K562 (cell line): ENCODE measurements at regions not wholly inside any gene's neighbourhood (a gene's known extent, or its start where the extent isn't known, plus 50 kb on each side); places are given as distances from the start of the nearest gene placed in this dataset.
A peak's percentile ranks its signal among the peaks of the same experiment; 100 is the strongest.

Experiments used
- ATAC-seq: fragments of 200-7000 bp; cut with Tn5 transposase; 3 replicates; pipeline ENCODE4 v1.9.1; 2020; ENCODE audit warnings: moderate library complexity
- BruUV-seq: library from RNA; stranded (reverse); fragments of 400-500 nt; replicated peaks from 2 replicates; lab custom pipeline; 2021; lab: Mats Ljungman, UMichigan
- CTCF ChIA-PET: fragments of 300-600 bp; formaldehyde crosslinking; extraction: SDS; loops from one replicate; lab custom pipeline; 2021; ENCODE audit warnings: low intra/inter-chr PET ratio; lab: Yijun Ruan, JAX
- POLR2A ChIA-PET: fragments of 300-600, 350-650 bp; sonication (Branson Sonifier 250); formaldehyde crosslinking; extraction: SDS; loops from one replicate; lab custom pipeline; 2021; ENCODE audit warnings: antibody characterized with exemption, inconsistent platforms; lab: Yijun Ruan, JAX
- DNase-seq, 4 experiments: peaks; one replicate each; pipeline versions ENCODE4 v3.0.0 to v3.0.0-alpha.2; 2011 to 2018; ENCODE audit warnings: low spot score in 3 of 4, mixed read lengths in 3 of 4; ENCODE audit errors: extremely low read depth in 1 of 4
- FAIRE-seq: peaks from 2 replicates; lab custom pipeline; 2011; peaks lifted over from hg19 to GRCh38; lab: Jason Lieb, UNC
- H2AFZ ChIP-seq: 2 replicates; pipeline ENCODE4 v1.6.0; 2011; ENCODE audit warnings: low read depth, low read length, control low read depth, inconsistent platforms
- H3K27ac ChIP-seq: fragments of 200-600 bp; 3 replicates; pipeline ENCODE4 v1.8.0; 2011; ENCODE audit warnings: low read depth, mild to moderate bottlenecking, control low read depth, inconsistent platforms, low read length, moderate library complexity, mixed read lengths; ENCODE audit errors: extremely low read depth
- H3K27me3 ChIP-seq, 2 experiments: fragments of 300-600 bp in 1 of 2; 2 replicates in 1 of 2; 3 replicates in 1 of 2; pipeline versions ENCODE4 v1.6.0 to v1.8.0; 2011; ENCODE audit warnings: inconsistent platforms in 2 of 2, low read length in 2 of 2, mild to moderate bottlenecking in 1 of 2, mixed read lengths in 1 of 2, moderate library complexity in 1 of 2; ENCODE audit not compliant: control insufficient read depth in 2 of 2, insufficient read depth in 2 of 2
- H3K36me3 ChIP-seq: fragments of 300-600 bp; 3 replicates; pipeline ENCODE4 v1.8.0; 2011; ENCODE audit warnings: mild to moderate bottlenecking, low read length, inconsistent platforms; ENCODE audit not compliant: control insufficient read depth, insufficient read depth
- H3K4me1 ChIP-seq, 2 experiments: fragments of 200-600 bp in 1 of 2; replicated peaks in 1 of 2; 2 replicates in 1 of 2; 3 replicates in 1 of 2; pipeline versions ENCODE4 v1.5.1 to v1.8.0; 2011; ENCODE audit warnings: inconsistent platforms in 2 of 2, low read length in 2 of 2, mild to moderate bottlenecking in 1 of 2, mixed read lengths in 1 of 2, moderate library complexity in 1 of 2; ENCODE audit not compliant: control insufficient read depth in 2 of 2, insufficient read depth in 2 of 2
- H3K4me2 ChIP-seq: 2 replicates; pipeline ENCODE4 v1.6.1; 2011; ENCODE audit warnings: low read length, control low read depth, inconsistent platforms, mixed read lengths; ENCODE audit not compliant: insufficient read depth
- H3K4me3 ChIP-seq: fragments of 200-600 bp; sonication (generic), shearing (Covaris generic); 2 replicates; pipeline ENCODE4 v1.5.1; 2016; ENCODE audit warnings: control low read depth, inconsistent platforms
- H3K79me2 ChIP-seq: fragments of 200-600 bp; 3 replicates; pipeline ENCODE4 v1.8.0; 2011; ENCODE audit warnings: low read length, inconsistent platforms; ENCODE audit not compliant: control insufficient read depth, insufficient read depth
- H3K9ac ChIP-seq, 2 experiments: 2 replicates each; pipeline versions ENCODE4 v1.6.0 to v1.6.1; 2011; ENCODE audit warnings: low read depth in 2 of 2, low read length in 2 of 2, control low read depth in 1 of 2, inconsistent platforms in 1 of 2, mild to moderate bottlenecking in 1 of 2, mixed read lengths in 1 of 2; ENCODE audit not compliant: insufficient read depth in 1 of 2
- H3K9me1 ChIP-seq: one replicate; pipeline ENCODE4 v1.6.0; 2011; ENCODE audit warnings: inconsistent platforms, mild to moderate bottlenecking, low read length, moderate library complexity; ENCODE audit not compliant: control insufficient read depth, insufficient read depth
- H3K9me3 ChIP-seq: replicated peaks from 2 replicates; pipeline ENCODE4 v1.5.1; 2011; ENCODE audit warnings: low read depth, low read length, inconsistent platforms; ENCODE audit not compliant: control insufficient read depth, insufficient read depth
- H4K20me1 ChIP-seq: replicated peaks from 2 replicates; pipeline ENCODE4 v1.6.1; 2011; ENCODE audit warnings: low read length, inconsistent platforms, mixed read lengths; ENCODE audit not compliant: control insufficient read depth, insufficient read depth
- ARID1B ChIP-seq: fragments of 450-650 bp; IDR thresholded peaks from 2 replicates; pipeline ENCODE4 v1.6.1; 2016; ENCODE audit warnings: antibody characterized with exemption, mild to moderate bottlenecking, inconsistent platforms
- C11orf30 ChIP-seq: fragments of 450-650 bp; IDR thresholded peaks from 2 replicates; pipeline ENCODE4 v1.6.1; 2016; ENCODE audit warnings: low read depth, mild to moderate bottlenecking
- MAFF ChIP-seq: IDR thresholded peaks from 2 replicates; pipeline ENCODE4 v1.6.1; 2012; ENCODE audit warnings: low read length, improper control_type of control experiment
- MAFG ChIP-seq: fragments of 450-650 bp; conservative IDR thresholded peaks from 2 replicates; pipeline ENCODE4 v1.6.1; 2016; ENCODE audit warnings: missing genetic modification characterization, missing compliant biosample characterization
- MAFK ChIP-seq: IDR thresholded peaks from 2 replicates; pipeline ENCODE4 v1.6.1; 2011; ENCODE audit warnings: low read length, improper control_type of control experiment
- ZNF316 ChIP-seq: fragments of 450-650 bp; IDR thresholded peaks from 2 replicates; pipeline ENCODE4 v1.6.1; 2016
- ZNF696 ChIP-seq: fragments of 250-450 bp; sonication (Bioruptor Pico); conservative IDR thresholded peaks from 2 replicates; pipeline ENCODE4 v1.4.0; 2020; ENCODE audit warnings: mild to moderate bottlenecking, moderate library complexity
- WGBS: fragments of 100-300 bp; shearing (Covaris generic); methylation state at CpG from one replicate; pipeline ENCODE4 v1.1.6; 2016; ENCODE audit warnings: low coverage, mixed read lengths; ENCODE audit not compliant: insufficient coverage; ENCODE audit errors: missing lambda C conversion rate; 5-methylcytosine and 5-hydroxymethylcytosine counted together
- in situ Hi-C: fragments of 300-500 bp; cut with MboI; formaldehyde crosslinking; loops from 4 replicates; pipeline ENCODE4 v1.15.0; 2018; ENCODE audit warnings: inconsistent platforms, mixed read lengths
- intact Hi-C: fragments of 100-400 bp; cut with micrococcal nuclease; formaldehyde crosslinking; loops from 2 replicates; pipeline ENCODE4 v1.14.2; 2022
- TF ChIP-seq, protein P1 (sequence below): IDR thresholded peaks from 2 replicates; pipeline ENCODE4 v1.6.1; 2016; ENCODE audit warnings: missing genetic modification characterization, missing compliant biosample characterization

- Histone ChIP-seq H3K27ac (no peak overlapping the region), H3K27me3 (no peaks in the 10 kb centered on the region), H3K4me3 (no peak overlapping the region), H2AFZ (no peak overlapping the region)
- FAIRE-seq: no peak
- POLR2A ChIA-PET: interaction anchor here (0.5 kb wide), 1 partner anchor 1383 kb away, joined by 3 read pairs; no protein-coding TSS in a partner anchor
- TF ChIP-seq ARID1B (no peak), MAFG (tag) (peak; percentile 56), ZNF696 (no peak), C11orf30 (0 out of 2 replicates have a peak, but pooled peaks have one; percentile 22), MAFF (peak; percentile 38), ZNF316 (peak; percentile 41; the same call in 1 of the 2 replicates), MAFK (peak; percentile 29; the same call in 1 of the 2 replicates)
- TF ChIP-seq, protein P1, sequence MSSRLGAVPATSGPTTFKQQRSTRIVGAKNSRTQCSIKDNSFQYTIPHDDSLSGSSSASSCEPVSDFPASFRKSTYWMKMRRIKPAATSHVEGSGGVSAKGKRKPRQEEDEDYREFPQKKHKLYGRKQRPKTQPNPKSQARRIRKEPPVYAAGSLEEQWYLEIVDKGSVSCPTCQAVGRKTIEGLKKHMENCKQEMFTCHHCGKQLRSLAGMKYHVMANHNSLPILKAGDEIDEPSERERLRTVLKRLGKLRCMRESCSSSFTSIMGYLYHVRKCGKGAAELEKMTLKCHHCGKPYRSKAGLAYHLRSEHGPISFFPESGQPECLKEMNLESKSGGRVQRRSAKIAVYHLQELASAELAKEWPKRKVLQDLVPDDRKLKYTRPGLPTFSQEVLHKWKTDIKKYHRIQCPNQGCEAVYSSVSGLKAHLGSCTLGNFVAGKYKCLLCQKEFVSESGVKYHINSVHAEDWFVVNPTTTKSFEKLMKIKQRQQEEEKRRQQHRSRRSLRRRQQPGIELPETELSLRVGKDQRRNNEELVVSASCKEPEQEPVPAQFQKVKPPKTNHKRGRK: no peak
- TF ChIP-seq, all 486 proteins: peak for 5
- BruUV-seq: no TSS peak
- CTCF ChIA-PET: no interaction called here
- Histone ChIP-seq H3K4me2 (no peak overlapping the region), H3K79me2 (no peaks in the 10 kb centered on the region), H3K9ac (no peak overlapping the region), H3K4me1 (no peaks in the 10 kb centered on the region), H3K36me3 (no peaks in the 10 kb centered on the region), H4K20me1 (no peaks in the 10 kb centered on the region), H3K9me1 (no peaks in the 10 kb centered on the region), H3K9me3 (no peaks in the 10 kb centered on the region)
- intact Hi-C loops (no loop called here), in situ Hi-C loops (no loop called here)
- 2% methylated on average over 5 of the region's 5 CpGs for WGBS
- ATAC-seq (no peak), DNase-seq (no peak)
These were observed 522.6 kb downstream of the TDRD15 start for GRCh38 chr2:21646345-21646744.
